ENCODE measurements at regions not wholly inside any gene's neighbourhood (a gene's known extent, or its start where the extent isn't known, plus 50 kb on each side); places are given as distances from the start of the nearest gene placed in this dataset.

- TF ChIP-seq, protein P1, sequence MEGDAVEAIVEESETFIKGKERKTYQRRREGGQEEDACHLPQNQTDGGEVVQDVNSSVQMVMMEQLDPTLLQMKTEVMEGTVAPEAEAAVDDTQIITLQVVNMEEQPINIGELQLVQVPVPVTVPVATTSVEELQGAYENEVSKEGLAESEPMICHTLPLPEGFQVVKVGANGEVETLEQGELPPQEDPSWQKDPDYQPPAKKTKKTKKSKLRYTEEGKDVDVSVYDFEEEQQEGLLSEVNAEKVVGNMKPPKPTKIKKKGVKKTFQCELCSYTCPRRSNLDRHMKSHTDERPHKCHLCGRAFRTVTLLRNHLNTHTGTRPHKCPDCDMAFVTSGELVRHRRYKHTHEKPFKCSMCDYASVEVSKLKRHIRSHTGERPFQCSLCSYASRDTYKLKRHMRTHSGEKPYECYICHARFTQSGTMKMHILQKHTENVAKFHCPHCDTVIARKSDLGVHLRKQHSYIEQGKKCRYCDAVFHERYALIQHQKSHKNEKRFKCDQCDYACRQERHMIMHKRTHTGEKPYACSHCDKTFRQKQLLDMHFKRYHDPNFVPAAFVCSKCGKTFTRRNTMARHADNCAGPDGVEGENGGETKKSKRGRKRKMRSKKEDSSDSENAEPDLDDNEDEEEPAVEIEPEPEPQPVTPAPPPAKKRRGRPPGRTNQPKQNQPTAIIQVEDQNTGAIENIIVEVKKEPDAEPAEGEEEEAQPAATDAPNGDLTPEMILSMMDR (conservative IDR thresholded peaks at IDR 0.05; ENCODE audit: low read depth, low read length) = no peak
- TF ChIP-seq CEBPB (IDR thresholded peaks at IDR 0.05; ENCODE audit: low read depth, low read length) (no peak), BHLHE40 (IDR thresholded peaks at IDR 0.05; ENCODE audit: low read depth, low read length) (no peak), RCOR1 (IDR thresholded peaks at IDR 0.05; ENCODE audit: insufficient replicate concordance, low read length) (no peak), RFX5 (IDR thresholded peaks at IDR 0.05; ENCODE audit: low read depth, low read length) (no peak), RAD21 (IDR thresholded peaks at IDR 0.05; ENCODE audit: low read length) (no peak), SMC3 (IDR thresholded peaks at IDR 0.05; ENCODE audit: low read depth, low read length) (no peak)
These were observed 417.2 kb upstream of the MEIS1 start for GRCh38 chr2:66017763-66018162.

Measured in IMR-90 (cell line).